MG63 (cell line): ENCODE measurements at regions not wholly inside any gene's neighbourhood (a gene's known extent, or its start where the extent isn't known, plus 50 kb on each side); places are given as distances from the start of the nearest gene placed in this dataset.

ENCODE experiments used
- DNase-seq: peaks from one replicate; pipeline ENCODE4 v3.0.0-alpha.2; 2020
- H3K27me3 ChIP-seq: fragments of 250-450 bp; sonication (Bioruptor Pico); 2 replicates; pipeline ENCODE4 v1.5.1; 2020; ENCODE audit warnings: mild to moderate bottlenecking, moderate library complexity
- H3K36me3 ChIP-seq: fragments of 250-450 bp; sonication (Bioruptor Pico); 2 replicates; pipeline ENCODE4 v1.5.1; 2020; ENCODE audit warnings: mild to moderate bottlenecking, moderate library complexity
- H3K4me3 ChIP-seq: fragments of 250-450 bp; sonication (Bioruptor Pico); 2 replicates; pipeline ENCODE4 v1.5.1; 2020; ENCODE audit warnings: mild to moderate bottlenecking, moderate library complexity
- H3K9me3 ChIP-seq: fragments of 250-450 bp; sonication (Bioruptor Pico); 2 replicates; pipeline ENCODE4 v1.5.1; 2020; ENCODE audit warnings: mild to moderate bottlenecking, moderate library complexity

GRCh38 chr12:61367281-61367785 is 892.9 kb upstream of the USP15 start:
- H3K27me3 ChIP-seq, result no peaks in the 10 kb centered on the region
- DNase-seq, result no peak
- no peak overlapping the region for H3K4me3 ChIP-seq
- H3K9me3 ChIP-seq, result no peaks in the 10 kb centered on the region
- no peaks in the 10 kb centered on the region for H3K36me3 ChIP-seq

- Histone ChIP-seq H3K4me3 (no peak overlapping the region), H3K36me3 (no peaks in the 10 kb centered on the region), H3K9me3 (no peaks in the 10 kb centered on the region), H3K27me3 (no peaks in the 10 kb centered on the region)
- no peak for DNase-seq
Observed at GRCh38 chr12:61369241-61369910, 890.8 kb upstream of the USP15 start.

- Histone ChIP-seq H3K27me3 (no peaks in the 10 kb centered on the region), H3K36me3 (no peaks in the 10 kb centered on the region), H3K9me3 (no peaks in the 10 kb centered on the region), H3K4me3 (no peak overlapping the region)
- no peak for DNase-seq
Observed at GRCh38 chr12:61384511-61384910, 875.7 kb upstream of the USP15 start.

GRCh38 chr12:61385771-61386170 is 874.4 kb upstream of the USP15 start:
- H3K9me3 ChIP-seq, result no peaks in the 10 kb centered on the region
- H3K27me3 ChIP-seq, result no peaks in the 10 kb centered on the region
- DNase-seq, result no peak
- no peaks in the 10 kb centered on the region for H3K36me3 ChIP-seq
- no peak overlapping the region for H3K4me3 ChIP-seq

- no peaks in the 10 kb centered on the region for H3K36me3 ChIP-seq
- H3K4me3 ChIP-seq, result no peak overlapping the region
- H3K27me3 ChIP-seq, result no peaks in the 10 kb centered on the region
- no peaks in the 10 kb centered on the region for H3K9me3 ChIP-seq
- no peak for DNase-seq
Observed at GRCh38 chr12:61397668-61398067, 862.5 kb upstream of the USP15 start.

- Histone ChIP-seq H3K4me3 (no peak overlapping the region), H3K36me3 (no peaks in the 10 kb centered on the region), H3K9me3 (no peaks in the 10 kb centered on the region), H3K27me3 (no peaks in the 10 kb centered on the region)
- DNase-seq, result no peak
Observed at GRCh38 chr12:61412201-61412600, 848.0 kb upstream of the USP15 start.

GRCh38 chr12:61414470-61414869 is 845.7 kb upstream of the USP15 start:
- no peak overlapping the region for H3K4me3 ChIP-seq
- no peaks in the 10 kb centered on the region for H3K27me3 ChIP-seq
- H3K9me3 ChIP-seq, result no peaks in the 10 kb centered on the region
- H3K36me3 ChIP-seq, result no peaks in the 10 kb centered on the region
- no peak for DNase-seq

GRCh38 chr12:61422786-61423185 is 837.4 kb upstream of the USP15 start:
- Histone ChIP-seq H3K4me3 (no peak overlapping the region), H3K9me3 (no peaks in the 10 kb centered on the region), H3K36me3 (no peaks in the 10 kb centered on the region), H3K27me3 (no peaks in the 10 kb centered on the region)
- no peak for DNase-seq

- Histone ChIP-seq H3K4me3 (no peak overlapping the region), H3K9me3 (no peaks in the 10 kb centered on the region), H3K27me3 (no peaks in the 10 kb centered on the region), H3K36me3 (no peaks in the 10 kb centered on the region)
- no peak for DNase-seq
Observed at GRCh38 chr12:61452076-61452475, 808.1 kb upstream of the USP15 start.

- no peaks in the 10 kb centered on the region for H3K36me3 ChIP-seq
- DNase-seq, result no peak
- no peak overlapping the region for H3K4me3 ChIP-seq
- H3K27me3 ChIP-seq, result no peaks in the 10 kb centered on the region
- H3K9me3 ChIP-seq, result no peaks in the 10 kb centered on the region
Observed at GRCh38 chr12:61487728-61488127, 772.5 kb upstream of the USP15 start.

GRCh38 chr12:61490526-61491498 is 769.4 kb upstream of the USP15 start:
- Histone ChIP-seq H3K27me3 (no peaks in the 10 kb centered on the region), H3K36me3 (no peaks in the 10 kb centered on the region), H3K4me3 (no peak overlapping the region), H3K9me3 (no peaks in the 10 kb centered on the region)
- DNase-seq, result no peak

- H3K27me3 ChIP-seq, result no peaks in the 10 kb centered on the region
- no peak for DNase-seq
- no peak overlapping the region for H3K4me3 ChIP-seq
- H3K9me3 ChIP-seq, result no peaks in the 10 kb centered on the region
- no peaks in the 10 kb centered on the region for H3K36me3 ChIP-seq
Observed at GRCh38 chr12:61502179-61502578, 758.0 kb upstream of the USP15 start.

- no peak for DNase-seq
Observed at GRCh38 chr12:61504396-61505080, 755.7 kb upstream of the USP15 start.

GRCh38 chr12:61513499-61513898 is 746.7 kb upstream of the USP15 start:
- Histone ChIP-seq H3K4me3 (no peak overlapping the region), H3K36me3 (no peaks in the 10 kb centered on the region), H3K9me3 (no peaks in the 10 kb centered on the region), H3K27me3 (no peaks in the 10 kb centered on the region)
- DNase-seq, result no peak

More at GRCh38 chr12:61504396-61505080, 755.7 kb upstream of the USP15 start:
- no peaks in the 10 kb centered on the region for H3K9me3 ChIP-seq
- H3K27me3 ChIP-seq, result no peaks in the 10 kb centered on the region
- no peak overlapping the region for H3K4me3 ChIP-seq
- H3K36me3 ChIP-seq, result no peaks in the 10 kb centered on the region

- no peak for DNase-seq
- Histone ChIP-seq H3K4me3 (no peak overlapping the region), H3K36me3 (no peaks in the 10 kb centered on the region), H3K27me3 (no peaks in the 10 kb centered on the region), H3K9me3 (no peaks in the 10 kb centered on the region)
Observed at GRCh38 chr12:61514016-61514415, 746.2 kb upstream of the USP15 start.

- no peak overlapping the region for H3K4me3 ChIP-seq
- no peaks in the 10 kb centered on the region for H3K9me3 ChIP-seq
Observed at GRCh38 chr12:61521258-61521657, 738.9 kb upstream of the USP15 start.

More at GRCh38 chr12:61521258-61521657, 738.9 kb upstream of the USP15 start:
- no peaks in the 10 kb centered on the region for H3K27me3 ChIP-seq
- H3K36me3 ChIP-seq, result no peaks in the 10 kb centered on the region
- no peak for DNase-seq
